NT2/D1 (cell line): ENCODE measurements at regions not wholly inside any gene's neighbourhood (a gene's known extent, or its start where the extent isn't known, plus 50 kb on each side); places are given as distances from the start of the nearest gene placed in this dataset.

Source experiments
- DNase-seq: peaks from one replicate; pipeline ENCODE4 v3.0.0-alpha.2; 2011; ENCODE audit warnings: low read depth, low spot score
- H3K27me3 ChIP-seq: 2 replicates; pipeline ENCODE4 v1.6.0; 2011; ENCODE audit warnings: mild to moderate bottlenecking; ENCODE audit not compliant: insufficient read length, insufficient read depth
- H3K36me3 ChIP-seq: 2 replicates; pipeline ENCODE4 v1.6.1; 2011; ENCODE audit warnings: mild to moderate bottlenecking, low read length, mixed read lengths; ENCODE audit not compliant: insufficient read depth, insufficient read length
- H3K4me1 ChIP-seq: 2 replicates; pipeline ENCODE4 v1.5.1; 2011; ENCODE audit not compliant: insufficient read depth, insufficient read length
- H3K4me3 ChIP-seq: 2 replicates; pipeline ENCODE4 v1.5.1; 2011; ENCODE audit warnings: low read depth; ENCODE audit not compliant: insufficient read length
- H3K9ac ChIP-seq: 2 replicates; pipeline ENCODE4 v1.6.0; 2011; ENCODE audit warnings: low read depth; ENCODE audit not compliant: insufficient read length
- H3K9me3 ChIP-seq: 2 replicates; pipeline ENCODE4 v1.5.1; 2011; ENCODE audit warnings: mild to moderate bottlenecking, low read length; ENCODE audit not compliant: insufficient read depth
- SUZ12 ChIP-seq: IDR thresholded peaks from 2 replicates; pipeline ENCODE4 v1.6.1; 2011; ENCODE audit not compliant: insufficient read length, insufficient read depth; ENCODE audit errors: extremely low read depth
- YY1 ChIP-seq: IDR thresholded peaks from 2 replicates; pipeline ENCODE4 v1.6.1; 2011; ENCODE audit not compliant: insufficient read length, insufficient read depth
- ZNF274 ChIP-seq: IDR thresholded peaks from 2 replicates; pipeline ENCODE4 v1.6.1; 2011; ENCODE audit warnings: mild to moderate bottlenecking, low read depth, low read length

DNA sequence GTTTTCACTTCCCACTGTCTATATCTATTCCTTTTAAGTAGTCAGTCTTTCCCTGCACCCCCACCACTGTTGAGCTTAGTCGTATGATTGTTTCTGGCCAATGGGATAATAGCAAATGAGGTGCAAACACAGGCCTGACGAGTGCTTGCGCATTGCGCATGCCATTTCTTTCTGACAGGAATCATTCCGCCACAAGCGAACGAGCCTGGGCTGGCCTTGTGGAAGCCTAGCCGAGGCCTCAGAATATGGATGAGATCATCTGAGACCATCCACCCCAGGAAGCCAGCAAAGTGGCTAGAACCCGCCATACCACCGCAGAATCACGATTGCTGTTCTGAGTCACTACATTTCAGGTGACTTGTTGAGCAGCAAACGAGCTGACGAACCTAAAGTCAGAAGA lies 52.2 kb upstream of the PRL start:
- H3K36me3 ChIP-seq = no peaks in the 10 kb centered on the region
- H3K9ac ChIP-seq = no peak overlapping the region
- no peak for DNase-seq
- no peaks in the 10 kb centered on the region for H3K27me3 ChIP-seq
- no peaks in the 10 kb centered on the region for H3K4me1 ChIP-seq
- no peaks in the 10 kb centered on the region for H3K9me3 ChIP-seq
- no peak for TF ChIP-seq SUZ12
- TF ChIP-seq ZNF274 = no peak
- no peak for TF ChIP-seq YY1
- no peak overlapping the region for H3K4me3 ChIP-seq

DNA sequence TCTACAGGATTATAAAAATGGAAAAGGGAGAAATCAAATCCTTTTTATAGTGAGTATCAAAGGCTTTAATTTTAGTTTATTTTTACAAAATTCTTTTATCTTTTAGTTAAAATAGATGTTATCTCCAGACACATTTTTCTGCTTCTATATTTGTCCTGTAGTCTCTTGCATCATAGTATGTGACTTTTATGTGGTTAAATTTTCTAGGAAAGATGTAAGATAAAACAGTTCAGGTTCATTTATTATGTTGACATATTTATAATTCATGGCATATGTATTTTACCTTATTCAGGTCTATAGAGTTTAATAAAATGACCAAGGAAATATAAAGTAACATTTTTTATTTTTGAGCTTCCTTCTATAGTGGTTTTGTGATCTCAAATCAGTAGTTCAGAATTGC lies 52.7 kb upstream of the PRL start:
- no peaks in the 10 kb centered on the region for H3K36me3 ChIP-seq
- DNase-seq = no peak
- TF ChIP-seq YY1 (no peak), SUZ12 (no peak), ZNF274 (no peak)
- H3K27me3 ChIP-seq = no peaks in the 10 kb centered on the region
- H3K4me3 ChIP-seq = no peak overlapping the region
- no peak overlapping the region for H3K9ac ChIP-seq
- no peaks in the 10 kb centered on the region for H3K4me1 ChIP-seq
- no peaks in the 10 kb centered on the region for H3K9me3 ChIP-seq

DNA sequence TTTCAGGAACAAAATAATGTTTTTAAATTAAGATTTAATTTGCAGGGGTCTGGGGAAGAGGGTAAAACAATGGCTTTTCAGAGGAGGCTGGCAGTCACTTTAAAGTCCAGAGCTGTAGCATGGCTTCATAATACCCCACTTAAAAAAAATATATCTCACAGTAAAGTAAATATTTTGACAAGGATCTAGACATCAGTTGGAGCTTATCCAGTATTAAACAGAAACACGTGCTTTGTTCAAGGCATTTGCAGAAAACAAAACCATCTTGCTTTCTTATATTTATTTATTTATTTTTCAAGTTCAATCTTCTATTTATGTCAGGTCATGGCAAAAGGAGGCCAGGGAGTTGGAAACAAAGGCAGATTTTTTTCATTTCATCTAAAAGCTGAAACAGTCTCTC lies 53.3 kb upstream of the PRL start:
- Histone ChIP-seq H3K9ac (no peak overlapping the region), H3K27me3 (no peaks in the 10 kb centered on the region), H3K4me1 (no peaks in the 10 kb centered on the region), H3K4me3 (no peak overlapping the region), H3K9me3 (no peaks in the 10 kb centered on the region), H3K36me3 (no peaks in the 10 kb centered on the region)
- no peak for DNase-seq
- TF ChIP-seq YY1 (no peak), SUZ12 (no peak), ZNF274 (no peak)

DNA sequence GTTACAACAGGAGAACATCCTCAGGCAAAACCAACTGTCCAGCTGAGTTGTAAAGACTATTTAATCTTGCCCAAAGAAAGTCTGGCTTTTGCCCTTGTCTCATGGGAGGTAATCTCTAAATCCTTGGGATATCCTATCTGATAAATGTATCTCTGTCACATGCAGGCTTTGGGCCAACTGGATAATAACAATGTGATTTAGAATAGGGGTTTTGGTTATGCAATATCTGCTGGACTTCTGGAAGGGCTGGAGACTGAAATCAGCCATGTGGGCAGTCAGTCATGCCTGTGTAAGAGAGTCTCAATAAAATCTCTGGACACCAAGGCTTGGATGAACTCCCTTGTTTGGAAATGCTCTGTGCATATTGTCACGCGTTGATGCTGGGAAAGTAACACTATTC lies 56.3 kb upstream of the PRL start:
- H3K27me3 ChIP-seq = no peaks in the 10 kb centered on the region
- H3K36me3 ChIP-seq = no peaks in the 10 kb centered on the region
- DNase-seq = no peak
- H3K4me1 ChIP-seq = no peaks in the 10 kb centered on the region
- H3K9me3 ChIP-seq = no peaks in the 10 kb centered on the region
- no peak for TF ChIP-seq SUZ12
- no peak for TF ChIP-seq ZNF274
- TF ChIP-seq YY1 = no peak
- no peak overlapping the region for H3K4me3 ChIP-seq
- H3K9ac ChIP-seq = no peak overlapping the region

DNA sequence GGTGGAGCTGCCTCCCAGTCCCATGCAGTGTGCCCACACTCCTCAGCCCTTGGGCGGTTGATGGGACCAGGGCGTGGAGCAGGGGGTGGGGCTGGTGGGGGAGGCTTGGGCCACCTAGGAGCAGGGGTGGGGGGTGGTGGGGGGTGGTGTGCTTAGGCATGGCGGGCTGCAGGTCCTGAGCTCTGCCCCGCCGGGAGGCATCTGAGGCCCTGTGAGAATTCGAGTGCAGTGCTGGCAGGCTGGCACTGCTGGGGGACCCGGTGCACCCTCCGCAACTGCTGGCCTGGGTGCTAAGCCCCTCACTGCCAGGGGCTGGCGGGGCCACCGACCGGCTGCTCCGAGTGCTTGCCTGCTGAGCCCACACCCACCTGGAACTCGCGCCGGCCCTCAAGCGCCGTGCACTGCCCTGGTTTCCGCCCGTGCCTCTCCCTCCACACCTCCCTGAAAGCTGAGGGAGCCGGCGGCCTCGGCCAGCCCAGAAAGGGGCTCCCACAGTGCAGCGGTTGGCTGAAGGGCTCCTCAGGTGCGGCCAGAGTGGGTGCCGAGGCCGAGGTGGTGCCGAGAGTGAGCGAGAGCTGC lies 59.6 kb upstream of the PRL start:
- Histone ChIP-seq H3K9me3 (no peaks in the 10 kb centered on the region), H3K4me3 (no peak overlapping the region), H3K27me3 (no peaks in the 10 kb centered on the region), H3K9ac (no peak overlapping the region), H3K4me1 (no peaks in the 10 kb centered on the region), H3K36me3 (no peaks in the 10 kb centered on the region)
- DNase-seq = no peak
- TF ChIP-seq ZNF274 (no peak), YY1 (no peak), SUZ12 (no peak)

DNA sequence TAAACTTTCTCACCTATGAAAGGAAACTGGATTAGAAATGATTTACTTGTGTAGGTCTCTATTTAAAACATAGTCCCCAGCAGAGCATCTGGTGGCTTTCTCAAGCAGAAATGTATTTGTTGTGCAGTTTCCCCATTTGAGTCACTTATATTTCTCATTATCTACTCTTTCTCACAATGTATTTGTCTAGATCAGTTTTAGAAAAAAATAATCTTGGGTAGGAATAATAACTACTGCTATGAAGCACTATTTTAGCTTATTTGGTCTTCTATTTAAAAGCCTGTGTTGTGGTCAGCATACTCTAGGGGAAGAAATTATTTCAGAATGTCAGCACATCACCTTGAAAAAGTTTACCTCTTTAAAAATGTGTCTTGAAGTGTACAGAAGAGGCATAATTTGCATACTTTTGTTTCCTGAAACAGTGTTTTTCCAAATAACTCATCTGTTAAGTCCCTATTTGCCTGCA lies 60.9 kb upstream of the PRL start:
- no peak overlapping the region for H3K4me3 ChIP-seq
- no peak overlapping the region for H3K9ac ChIP-seq
- DNase-seq = no peak
- H3K27me3 ChIP-seq = no peaks in the 10 kb centered on the region
- H3K36me3 ChIP-seq = no peaks in the 10 kb centered on the region
- no peaks in the 10 kb centered on the region for H3K9me3 ChIP-seq
- no peaks in the 10 kb centered on the region for H3K4me1 ChIP-seq
- no peak for TF ChIP-seq SUZ12
- no peak for TF ChIP-seq ZNF274
- TF ChIP-seq YY1 = no peak

DNA sequence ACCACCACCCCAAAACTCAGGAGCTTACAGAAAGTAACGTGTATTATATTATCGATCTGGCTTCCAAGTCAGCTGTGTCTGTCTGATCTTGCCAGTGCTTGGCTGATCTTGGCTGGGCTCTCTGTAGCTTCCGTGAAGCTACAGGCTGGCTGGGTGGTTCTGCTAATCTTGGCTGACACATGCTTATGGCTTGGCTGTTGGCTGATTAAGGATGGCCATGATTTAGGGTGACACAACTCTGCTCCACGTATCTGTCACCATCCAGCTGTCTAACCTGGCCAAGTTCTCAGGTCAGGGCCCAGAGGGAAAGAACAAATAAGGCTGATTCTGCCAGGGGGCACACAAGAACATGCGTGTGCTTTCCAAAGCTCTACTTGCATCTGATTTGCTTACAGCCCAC lies 64.7 kb upstream of the PRL start:
- H3K4me1 ChIP-seq = no peaks in the 10 kb centered on the region
- H3K27me3 ChIP-seq = no peaks in the 10 kb centered on the region
- no peaks in the 10 kb centered on the region for H3K9me3 ChIP-seq
- no peak overlapping the region for H3K4me3 ChIP-seq
- no peaks in the 10 kb centered on the region for H3K36me3 ChIP-seq
- no peak for DNase-seq
- no peak for TF ChIP-seq ZNF274
- no peak for TF ChIP-seq SUZ12
- TF ChIP-seq YY1 = no peak
- no peak overlapping the region for H3K9ac ChIP-seq
